ENCODE measurements at regions not wholly inside any gene's neighbourhood (a gene's known extent, or its start where the extent isn't known, plus 50 kb on each side); places are given as distances from the start of the nearest gene placed in this dataset.

- no peak for TF ChIP-seq POLR2AphosphoS5 (IDR thresholded peaks at IDR 0.05; ENCODE audit: low read depth, low read length)
- no peak for TF ChIP-seq POLR2A (IDR thresholded peaks at IDR 0.05; ENCODE audit: low read depth, low read length)
- TF ChIP-seq TAF1 (IDR thresholded peaks at IDR 0.05; ENCODE audit: borderline replicate concordance, low read depth, low read length): no peak
Observed at GRCh38 chr4:140297221-140297570, 76.2 kb upstream of the SCOC start.

All from GM12892 (cell line).